MCF 10A (cell line): ENCODE measurements at regions not wholly inside any gene's neighbourhood (a gene's known extent, or its start where the extent isn't known, plus 50 kb on each side); places are given as distances from the start of the nearest gene placed in this dataset.

Experiments used
- BruUV-seq: library from RNA; stranded (reverse); fragments of 400-500 nt; replicated peaks from 2 replicates; lab custom pipeline; 2021; lab: Mats Ljungman, UMichigan
- CTCF ChIA-PET: fragments of 300-600 bp; sonication (Branson Sonifier 250); formaldehyde crosslinking; extraction: SDS; loops from one replicate; lab custom pipeline; 2021; ENCODE audit warnings: antibody characterized with exemption, inconsistent platforms; lab: Yijun Ruan, JAX
- POLR2A ChIA-PET: fragments of 300-600, 350-650 bp; sonication (Branson Sonifier 250); formaldehyde crosslinking; extraction: SDS; loops from one replicate; lab custom pipeline; 2020; ENCODE audit warnings: antibody characterized with exemption, inconsistent platforms; lab: Yijun Ruan, JAX
- DNase-seq: peaks from one replicate; pipeline ENCODE4 v3.0.0-alpha.2; 2018; ENCODE audit not compliant: unreplicated experiment
- H3K27ac Mint-ChIP-seq: one replicate; pipeline ENCODE4 v1.8.0; 2022; ENCODE audit warnings: mild to moderate bottlenecking, low read depth, mixed read lengths; ENCODE audit not compliant: unreplicated experiment
- H3K27me3 Mint-ChIP-seq: one replicate; pipeline ENCODE4 v1.8.0; 2022; ENCODE audit warnings: mixed read lengths; ENCODE audit not compliant: insufficient read depth, unreplicated experiment
- H3K36me3 Mint-ChIP-seq: one replicate; pipeline ENCODE4 v1.8.0; 2022; ENCODE audit warnings: mild to moderate bottlenecking, moderate library complexity, mixed read lengths; ENCODE audit not compliant: insufficient read depth, unreplicated experiment
- H3K4me1 Mint-ChIP-seq: one replicate; pipeline ENCODE4 v1.8.0; 2022; ENCODE audit warnings: mixed read lengths; ENCODE audit not compliant: insufficient read depth, unreplicated experiment
- H3K4me3 Mint-ChIP-seq: one replicate; pipeline ENCODE4 v1.8.0; 2022; ENCODE audit warnings: mild to moderate bottlenecking, moderate library complexity, mixed read lengths; ENCODE audit not compliant: unreplicated experiment
- H3K9me3 Mint-ChIP-seq: one replicate; pipeline ENCODE4 v1.8.0; 2022; ENCODE audit warnings: mixed read lengths; ENCODE audit not compliant: unreplicated experiment
- intact Hi-C: fragments of 100-400 bp; cut with micrococcal nuclease; formaldehyde crosslinking; loops from 2 replicates; pipeline ENCODE4 v1.14.1; 2022
- TF ChIP-seq, protein P1 (sequence below): fragments of 200-600 bp; IDR thresholded peaks from one replicate; pipeline ENCODE4 v1.8.0; 2022; ENCODE audit warnings: antibody characterized with exemption, mild to moderate bottlenecking; ENCODE audit not compliant: unreplicated experiment

DNA sequence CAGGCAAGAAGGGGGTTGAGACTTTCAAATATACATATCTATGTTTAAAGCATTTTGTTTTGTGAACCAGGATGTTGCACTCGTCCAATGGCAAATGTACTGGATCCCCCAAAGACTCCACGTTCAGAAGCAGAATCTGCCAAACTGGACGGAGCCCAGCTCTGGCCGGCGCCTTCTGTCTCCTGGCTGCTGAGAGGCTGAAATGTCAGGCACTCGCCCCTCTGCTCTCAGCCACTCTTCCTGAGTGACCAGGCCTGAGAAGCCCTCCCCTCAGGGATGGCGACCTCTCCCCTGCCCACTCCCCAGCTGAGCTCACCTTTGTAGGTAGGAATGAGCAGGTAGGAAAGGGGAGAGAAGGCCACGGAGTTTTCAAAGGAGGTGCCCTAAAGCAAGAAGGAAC, 187.5 kb upstream of the FOXF1 start:
- intact Hi-C loops = no loop called here
- DNase-seq = no peak
- peaks cover 5% of the 10 kb centered on the region for H3K36me3 Mint-ChIP-seq
- H3K27ac Mint-ChIP-seq = no peak overlapping the region
- POLR2A ChIA-PET = no interaction called here
- no peaks in the 10 kb centered on the region for H3K4me1 Mint-ChIP-seq
- no peaks in the 10 kb centered on the region for H3K9me3 Mint-ChIP-seq
- H3K27me3 Mint-ChIP-seq = peaks cover 54% of the 10 kb centered on the region
- CTCF ChIA-PET = no interaction called here
- TF ChIP-seq, protein P1, sequence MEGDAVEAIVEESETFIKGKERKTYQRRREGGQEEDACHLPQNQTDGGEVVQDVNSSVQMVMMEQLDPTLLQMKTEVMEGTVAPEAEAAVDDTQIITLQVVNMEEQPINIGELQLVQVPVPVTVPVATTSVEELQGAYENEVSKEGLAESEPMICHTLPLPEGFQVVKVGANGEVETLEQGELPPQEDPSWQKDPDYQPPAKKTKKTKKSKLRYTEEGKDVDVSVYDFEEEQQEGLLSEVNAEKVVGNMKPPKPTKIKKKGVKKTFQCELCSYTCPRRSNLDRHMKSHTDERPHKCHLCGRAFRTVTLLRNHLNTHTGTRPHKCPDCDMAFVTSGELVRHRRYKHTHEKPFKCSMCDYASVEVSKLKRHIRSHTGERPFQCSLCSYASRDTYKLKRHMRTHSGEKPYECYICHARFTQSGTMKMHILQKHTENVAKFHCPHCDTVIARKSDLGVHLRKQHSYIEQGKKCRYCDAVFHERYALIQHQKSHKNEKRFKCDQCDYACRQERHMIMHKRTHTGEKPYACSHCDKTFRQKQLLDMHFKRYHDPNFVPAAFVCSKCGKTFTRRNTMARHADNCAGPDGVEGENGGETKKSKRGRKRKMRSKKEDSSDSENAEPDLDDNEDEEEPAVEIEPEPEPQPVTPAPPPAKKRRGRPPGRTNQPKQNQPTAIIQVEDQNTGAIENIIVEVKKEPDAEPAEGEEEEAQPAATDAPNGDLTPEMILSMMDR = no peak
- no TSS peak for BruUV-seq
- no peak overlapping the region for H3K4me3 Mint-ChIP-seq

DNA sequence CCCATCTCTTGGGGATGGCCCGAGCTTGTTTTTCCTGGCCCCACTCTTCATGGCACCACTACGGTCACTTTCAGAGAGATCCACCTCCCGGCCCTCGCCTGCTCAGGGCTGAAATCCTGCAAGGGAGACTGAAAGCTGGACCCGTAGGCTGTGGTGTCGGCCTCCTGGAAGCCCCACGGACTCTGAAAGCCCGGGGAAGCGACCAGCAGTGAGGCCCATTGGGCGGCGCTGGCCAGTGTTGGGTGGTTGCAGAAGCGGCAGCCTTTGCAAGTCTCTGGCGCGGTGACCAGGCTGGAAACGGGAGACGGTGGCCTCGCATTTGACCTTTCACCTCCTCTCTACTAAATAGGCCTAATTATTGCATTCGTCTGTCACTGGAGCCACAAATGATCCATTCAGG, 186.0 kb upstream of the FOXF1 start:
- BruUV-seq = no TSS peak
- H3K9me3 Mint-ChIP-seq = no peaks in the 10 kb centered on the region
- H3K27ac Mint-ChIP-seq = no peak overlapping the region
- ChIA-PET CTCF (no interaction called here), POLR2A (no interaction called here)
- H3K4me3 Mint-ChIP-seq = no peak overlapping the region
- H3K27me3 Mint-ChIP-seq = peaks cover 57% of the 10 kb centered on the region
- H3K36me3 Mint-ChIP-seq = peaks cover 5% of the 10 kb centered on the region
- DNase-seq = no peak
- intact Hi-C loops = no loop called here
- H3K4me1 Mint-ChIP-seq = no peaks in the 10 kb centered on the region
- TF ChIP-seq, protein P1 = no peak

DNA sequence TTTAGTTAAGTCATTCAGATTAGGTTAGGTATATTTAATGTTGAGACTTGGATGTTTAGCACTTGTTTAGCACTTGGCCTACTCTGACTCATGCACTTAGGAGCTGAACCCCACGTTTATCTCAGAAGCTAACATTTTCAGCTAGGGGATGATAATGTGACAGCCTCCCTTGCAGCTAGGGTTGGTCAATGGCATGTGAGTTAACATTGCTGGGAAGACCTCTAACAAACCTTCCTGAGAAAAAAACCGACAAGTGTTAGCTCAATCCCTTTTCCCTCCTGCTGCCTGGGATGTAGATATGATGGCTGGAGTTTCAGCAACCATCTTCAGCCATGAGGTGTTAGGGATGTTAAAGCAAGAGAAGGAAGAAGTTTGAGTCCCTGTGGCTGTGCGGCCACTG, 185.0 kb upstream of the FOXF1 start:
- Mint-ChIP-seq H3K27ac (no peak overlapping the region), H3K9me3 (no peaks in the 10 kb centered on the region), H3K4me3 (no peak overlapping the region), H3K36me3 (peaks cover 5% of the 10 kb centered on the region), H3K4me1 (no peaks in the 10 kb centered on the region), H3K27me3 (peaks cover 60% of the 10 kb centered on the region)
- DNase-seq = no peak
- intact Hi-C loops = no loop called here
- TF ChIP-seq, protein P1 = no peak
- BruUV-seq = no TSS peak
- CTCF ChIA-PET = no interaction called here
- POLR2A ChIA-PET = no interaction called here

DNA sequence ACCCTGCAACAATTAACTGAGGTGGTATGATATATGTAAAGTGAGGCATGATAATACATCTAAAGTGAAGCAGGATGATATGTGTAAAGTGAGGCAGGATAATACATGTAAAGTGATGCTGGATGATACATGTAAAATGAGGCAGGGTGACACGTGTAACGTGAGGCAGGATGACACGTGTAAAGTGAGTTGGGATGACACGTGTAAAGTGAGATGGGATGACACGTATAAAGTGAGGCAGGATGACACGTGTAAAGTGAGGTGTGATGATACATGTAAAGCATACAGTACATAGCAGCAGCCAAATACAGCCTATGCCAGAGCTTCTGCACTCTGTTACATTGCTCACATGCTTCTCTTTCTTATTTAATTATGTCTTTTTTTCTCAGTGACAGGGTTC, 184.4 kb upstream of the FOXF1 start:
- DNase-seq = no peak
- no TSS peak for BruUV-seq
- TF ChIP-seq, protein P1 = no peak
- Mint-ChIP-seq H3K4me1 (no peaks in the 10 kb centered on the region), H3K36me3 (peaks cover 5% of the 10 kb centered on the region), H3K27me3 (peaks cover 57% of the 10 kb centered on the region), H3K9me3 (no peaks in the 10 kb centered on the region), H3K4me3 (no peak overlapping the region), H3K27ac (no peak overlapping the region)
- ChIA-PET CTCF (no interaction called here), POLR2A (no interaction called here)
- intact Hi-C loops = no loop called here
